Heart right ventricle (tissue), 16 donors: ENCODE measurements at regions not wholly inside any gene's neighbourhood (a gene's known extent, or its start where the extent isn't known, plus 50 kb on each side); places are given as distances from the start of the nearest gene placed in this dataset.

ENCODE experiments used
- ATAC-seq, 8 donors: fragments of 200-7000 bp; cut with Tn5 transposase; one replicate each; pipeline ENCODE4 v1.9.1; 2020; ENCODE audit warnings: mild to moderate bottlenecking in 8 of 8, moderate library complexity in 8 of 8, moderate number of reproducible peaks in 1 of 8
- DNase-seq, 2 donors: peaks; one replicate each; pipeline ENCODE4 v3.0.0-alpha.2; 2020
- H3K27ac ChIP-seq, 10 donors: fragments of 200-600 bp; sonication (generic) in 2 of 10; one replicate each; pipeline versions ENCODE4 v1.5.0 to v1.8.0; 2020 to 2022; ENCODE audit warnings: mild to moderate bottlenecking in 3 of 10
- H3K27me3 ChIP-seq, 7 donors: fragments of 200-600 bp; one replicate each; pipeline ENCODE4 v1.8.0; 2021 to 2022; ENCODE audit warnings: mild to moderate bottlenecking in 2 of 7
- H3K36me3 ChIP-seq, 9 donors: fragments of 200-600 bp; sonication (generic) in 1 of 9; one replicate each; pipeline versions ENCODE4 v1.5.0 to v1.8.0; 2020 to 2022; ENCODE audit warnings: mild to moderate bottlenecking in 2 of 9
- H3K4me1 ChIP-seq, 9 donors: fragments of 200-600 bp; sonication (generic) in 1 of 9; one replicate each; pipeline versions ENCODE4 v1.5.0 to v1.8.0; 2020 to 2022; ENCODE audit warnings: mild to moderate bottlenecking in 4 of 9
- H3K4me3 ChIP-seq, 10 donors: fragments of 200-600 bp; sonication (generic) in 2 of 10; one replicate each; pipeline versions ENCODE4 v1.5.0 to v1.8.0; 2020 to 2022; ENCODE audit warnings: mild to moderate bottlenecking in 7 of 10, moderate library complexity in 2 of 10
- H3K9me3 ChIP-seq, 11 donors: fragments of 200-600 bp in 10 of 11; sonication (generic) in 2 of 11; one replicate each; pipeline versions ENCODE4 v1.5.0 to v1.8.0; 2013 to 2022; ENCODE audit warnings: mild to moderate bottlenecking in 2 of 11, control low read depth in 1 of 11, moderate library complexity in 1 of 11
- WGBS, 2 donors: extraction: QIAGEN DNeasy Blood & Tissue Kit; methylation state at CpG; one replicate each; pipeline ENCODE4 v1.1.7; 2013; ENCODE audit warnings: inconsistent platforms in 1 of 2; 5-methylcytosine and 5-hydroxymethylcytosine counted together
- intact Hi-C, 10 donors: fragments of 100-400 bp; cut with DNase I; formaldehyde crosslinking; loops; one replicate each; pipeline versions ENCODE4 v1.11.1 to v1.14.2; 2022
- TF ChIP-seq, protein P1 (sequence below), 9 donors: fragments of 200-600 bp; sonication (generic) in 2 of 9; IDR thresholded peaks; one replicate each; pipeline versions ENCODE4 v1.5.0 to v1.8.0; 2021 to 2022; ENCODE audit warnings: antibody characterized with exemption in 9 of 9, mild to moderate bottlenecking in 5 of 9, moderate library complexity in 1 of 9
- donor health status: Arrhythmogenic right ventricular cardiomyopathy.
- donor health status: ischemic (EF 13 %, LVEDD 7.1; RV severe dilation, severe dysfunction).
- donor health status: healthy with polysubstance abuse.
- donor health status: DM: no; HTN: yes; CAD: no.
- donor health status: DM: no; HTN: no; CAD: no.
- donor health status: ischemic (EF 25% LVEDD 6.9; RV normal size, moderate dysfunction).
- donor health status: ischemic (EF 25% LVEDD 5.7; RV mildly dilated, moderate dysfunction).
- donor health status: healthy.
- donor health status: DM: yes; HTN: yes; CAD: no.
- donor health status: Ischemic cardiomyopathy.
- donor health status: ischemic (EF 35%, LVEDD 5.7; RV mildly dilated, moderate dysfunction).
- donor health status: nonischemic (EF 11% LVEDD 7.7; RV severe dilation, severe dysfunction).
- donor health status: DM: yes; HTN: yes; CAD: no.
- donor health status: PGD.
- donor health status: ischemic (EF 29% LVEDD 5.4; RV normal size, mild dysfunction).
- donor health status: nonischemic (EF 23%, LVEDD 6.1; RV moderate dilation, normal function).

DNA sequence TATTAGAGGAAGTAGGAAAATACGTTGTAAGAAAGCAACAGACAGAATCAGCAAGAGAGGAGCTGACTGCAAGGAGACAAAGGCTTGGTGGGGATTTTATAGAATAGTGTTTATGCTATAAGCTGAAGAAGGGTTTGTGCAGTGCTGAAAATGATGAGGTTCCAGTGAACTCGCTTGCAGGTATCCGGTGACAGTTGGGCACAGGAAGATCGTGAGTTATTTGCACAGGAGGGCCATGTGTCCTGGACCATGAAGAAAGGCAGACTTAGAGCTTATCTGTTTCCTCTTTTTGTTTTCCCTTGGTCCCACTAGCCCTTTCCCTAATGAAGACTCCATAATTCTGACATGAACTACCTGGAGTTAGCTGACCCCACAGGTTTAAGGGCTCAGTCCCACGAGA lies 61.4 kb downstream of the NXNL2 start:
- intact Hi-C loops = loop anchor here in 7 of 10 donors (2.0 to 10.0 kb wide), 8 partner anchors 128 to 708 kb away; no protein-coding TSS in a partner anchor
- WGBS, 2 donors = 60 to 66% methylated on average over 5 of the region's 5 CpGs
- Histone ChIP-seq H3K27ac (no peak overlapping the region), H3K9me3 (no peaks in the 10 kb centered on the region), H3K4me3 (no peak overlapping the region), H3K4me1 (no peaks in the 10 kb centered on the region), H3K36me3 (no peaks in the 10 kb centered on the region), H3K27me3 (peaks cover 0 to 16% (median 0%) of the 10 kb centered on the region in 7 donors)
- DNase-seq = no peak
- TF ChIP-seq, protein P1, sequence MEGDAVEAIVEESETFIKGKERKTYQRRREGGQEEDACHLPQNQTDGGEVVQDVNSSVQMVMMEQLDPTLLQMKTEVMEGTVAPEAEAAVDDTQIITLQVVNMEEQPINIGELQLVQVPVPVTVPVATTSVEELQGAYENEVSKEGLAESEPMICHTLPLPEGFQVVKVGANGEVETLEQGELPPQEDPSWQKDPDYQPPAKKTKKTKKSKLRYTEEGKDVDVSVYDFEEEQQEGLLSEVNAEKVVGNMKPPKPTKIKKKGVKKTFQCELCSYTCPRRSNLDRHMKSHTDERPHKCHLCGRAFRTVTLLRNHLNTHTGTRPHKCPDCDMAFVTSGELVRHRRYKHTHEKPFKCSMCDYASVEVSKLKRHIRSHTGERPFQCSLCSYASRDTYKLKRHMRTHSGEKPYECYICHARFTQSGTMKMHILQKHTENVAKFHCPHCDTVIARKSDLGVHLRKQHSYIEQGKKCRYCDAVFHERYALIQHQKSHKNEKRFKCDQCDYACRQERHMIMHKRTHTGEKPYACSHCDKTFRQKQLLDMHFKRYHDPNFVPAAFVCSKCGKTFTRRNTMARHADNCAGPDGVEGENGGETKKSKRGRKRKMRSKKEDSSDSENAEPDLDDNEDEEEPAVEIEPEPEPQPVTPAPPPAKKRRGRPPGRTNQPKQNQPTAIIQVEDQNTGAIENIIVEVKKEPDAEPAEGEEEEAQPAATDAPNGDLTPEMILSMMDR (IDR thresholded peaks at IDR 0.05) = no peak
- no peak for ATAC-seq

DNA sequence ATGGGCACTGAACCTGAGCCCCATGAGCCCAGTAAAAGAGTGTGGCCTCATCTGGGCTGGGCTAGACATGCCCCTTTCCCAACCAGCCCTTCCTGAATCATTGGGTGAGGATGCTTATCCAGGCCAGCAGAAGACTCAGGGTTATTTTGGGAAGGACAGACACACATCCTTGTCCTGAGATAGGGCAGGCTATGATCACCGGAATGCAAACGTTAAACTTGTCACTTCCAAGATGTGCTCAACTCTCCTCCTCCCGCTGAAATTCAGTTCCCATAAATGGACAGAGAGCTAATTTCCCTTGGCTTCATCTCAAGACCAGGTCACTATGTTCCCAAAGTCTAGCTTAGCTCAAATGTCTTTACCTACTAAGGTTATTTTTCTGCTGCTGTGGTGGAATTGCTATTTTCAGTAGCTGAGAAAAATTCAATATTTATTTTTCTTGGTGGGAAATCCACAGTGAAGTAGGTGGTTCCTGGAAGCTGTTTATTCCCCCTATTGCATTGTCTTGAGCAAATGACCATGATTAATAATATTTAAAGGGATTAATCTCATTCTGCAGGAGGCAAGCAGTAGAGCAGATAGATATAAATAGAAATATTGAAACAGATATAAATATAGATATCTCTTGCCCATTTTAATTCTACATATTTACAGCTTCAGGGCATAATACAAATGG lies 70.0 kb downstream of the NXNL2 start:
- intact Hi-C loops = no loop called here
- H3K27ac ChIP-seq = peak overlapping the region in 9 of 10 donors; percentile 17 to 70 (median 47)
- ATAC-seq (peak; percentile 44 to 77 (median 55)), DNase-seq (no peak)
- peaks cover 0 to 22% (median 7%) of the 10 kb centered on the region in 9 donors for H3K4me1 ChIP-seq
- H3K36me3 ChIP-seq = no peaks in the 10 kb centered on the region
- no peaks in the 10 kb centered on the region for H3K9me3 ChIP-seq
- 39 to 43% methylated on average over 3 of the region's 3 CpGs for WGBS, 2 donors
- H3K4me3 ChIP-seq = no peak overlapping the region
- H3K27me3 ChIP-seq = no peaks in the 10 kb centered on the region
- TF ChIP-seq, protein P1 (IDR thresholded peaks at IDR 0.05) = no peak

DNA sequence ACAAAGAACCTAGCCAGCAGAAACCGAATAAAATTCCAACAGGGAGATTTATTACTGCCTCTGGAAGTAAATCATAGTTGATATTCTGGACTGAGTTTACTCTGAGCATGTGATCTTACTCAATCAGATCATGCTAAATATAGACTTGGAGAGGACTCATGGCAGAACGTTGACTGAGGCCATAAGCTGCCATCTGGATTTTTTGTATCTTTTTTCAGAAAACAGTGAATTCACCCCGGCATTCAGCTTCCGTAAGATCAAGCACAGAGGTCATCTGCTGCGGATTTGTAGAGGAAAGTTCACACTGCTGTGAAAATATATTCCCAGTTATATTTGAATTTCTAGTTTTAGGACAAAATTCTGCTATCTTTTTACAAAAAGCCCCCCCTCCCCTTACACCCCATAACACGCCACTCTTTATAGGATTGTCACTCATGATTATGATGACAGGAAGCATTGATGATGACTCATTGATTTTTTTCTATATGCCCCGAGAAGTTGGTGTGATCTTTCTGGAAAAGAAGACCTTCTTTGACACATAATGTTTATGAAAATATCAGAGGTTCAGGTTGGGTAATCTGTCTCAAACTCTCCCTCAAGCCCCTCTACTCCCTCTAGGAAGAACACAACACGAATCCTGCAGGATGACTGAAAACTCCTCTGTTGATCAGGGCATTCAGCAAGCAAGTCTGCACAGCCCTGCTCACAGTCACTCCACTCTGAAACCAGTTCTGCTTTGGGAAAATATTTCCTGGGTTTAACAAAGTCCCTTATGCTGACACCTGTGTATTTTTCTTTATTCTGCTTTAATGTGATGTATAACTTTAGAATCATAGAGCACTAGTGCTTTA lies 70.8 kb downstream of the NXNL2 start:
- peak in 7 of 8 donors; percentile 71 to 93 (median 84) for ATAC-seq
- intact Hi-C loops = no loop called here
- no peaks in the 10 kb centered on the region for H3K27me3 ChIP-seq
- H3K27ac ChIP-seq = peak overlapping the region in 8 of 10 donors; percentile 8 to 70 (median 43)
- TF ChIP-seq, protein P1 (IDR thresholded peaks at IDR 0.05) = no peak
- no peak overlapping the region for H3K4me3 ChIP-seq
- peaks cover 0 to 22% (median 7%) of the 10 kb centered on the region in 9 donors for H3K4me1 ChIP-seq
- no peaks in the 10 kb centered on the region for H3K9me3 ChIP-seq
- 35 to 45% methylated on average over 8 of the region's 8 CpGs for WGBS, 2 donors
- peak in 1 of 2 donors; percentile 13 for DNase-seq
- no peaks in the 10 kb centered on the region for H3K36me3 ChIP-seq

DNA sequence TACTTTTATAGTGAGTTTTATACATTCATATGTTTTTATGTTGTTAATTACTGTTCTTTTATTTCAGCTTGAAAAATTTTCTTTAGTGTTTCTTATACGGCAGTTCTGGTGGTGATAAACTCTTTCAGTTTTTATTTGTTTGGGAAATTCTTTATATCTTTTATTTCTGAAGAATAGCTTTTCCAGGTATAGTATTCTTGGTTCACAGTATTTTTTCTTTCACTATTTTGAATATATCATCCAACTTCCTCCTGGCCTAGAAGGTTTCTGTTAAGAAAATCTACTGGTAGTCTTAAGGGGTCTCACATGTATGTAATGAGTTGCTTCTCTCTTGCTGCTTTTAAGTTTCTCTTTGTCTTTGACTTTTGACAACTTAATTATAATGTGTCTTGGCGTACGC lies 79.4 kb downstream of the NXNL2 start:
- Histone ChIP-seq H3K27ac (no peak overlapping the region), H3K9me3 (peaks cover 0 to 64% (median 19%) of the 10 kb centered on the region in 11 donors), H3K36me3 (no peaks in the 10 kb centered on the region), H3K4me3 (no peak overlapping the region), H3K27me3 (no peaks in the 10 kb centered on the region), H3K4me1 (no peaks in the 10 kb centered on the region)
- ATAC-seq (no peak), DNase-seq (no peak)
- TF ChIP-seq, protein P1 (IDR thresholded peaks at IDR 0.05) = no peak
- intact Hi-C loops = no loop called here
- WGBS, 2 donors = 78 to 93% methylated on average over 3 of the region's 3 CpGs
